Glomerular visceral epithelial cell (primary cell): ENCODE measurements at regions not wholly inside any gene's neighbourhood (a gene's known extent, or its start where the extent isn't known, plus 50 kb on each side); places are given as distances from the start of the nearest gene placed in this dataset.
A peak's percentile ranks its signal among the peaks of the same experiment; 100 is the strongest.

ENCODE experiments used
- DNase-seq: peaks from one replicate; pipeline ENCODE4 v3.0.0-alpha.2; 2016; ENCODE audit errors: extremely low spot score

GRCh38 chr20:6693178-6693807, 74.2 kb upstream of the BMP2 start:
- no peak for DNase-seq

DNA sequence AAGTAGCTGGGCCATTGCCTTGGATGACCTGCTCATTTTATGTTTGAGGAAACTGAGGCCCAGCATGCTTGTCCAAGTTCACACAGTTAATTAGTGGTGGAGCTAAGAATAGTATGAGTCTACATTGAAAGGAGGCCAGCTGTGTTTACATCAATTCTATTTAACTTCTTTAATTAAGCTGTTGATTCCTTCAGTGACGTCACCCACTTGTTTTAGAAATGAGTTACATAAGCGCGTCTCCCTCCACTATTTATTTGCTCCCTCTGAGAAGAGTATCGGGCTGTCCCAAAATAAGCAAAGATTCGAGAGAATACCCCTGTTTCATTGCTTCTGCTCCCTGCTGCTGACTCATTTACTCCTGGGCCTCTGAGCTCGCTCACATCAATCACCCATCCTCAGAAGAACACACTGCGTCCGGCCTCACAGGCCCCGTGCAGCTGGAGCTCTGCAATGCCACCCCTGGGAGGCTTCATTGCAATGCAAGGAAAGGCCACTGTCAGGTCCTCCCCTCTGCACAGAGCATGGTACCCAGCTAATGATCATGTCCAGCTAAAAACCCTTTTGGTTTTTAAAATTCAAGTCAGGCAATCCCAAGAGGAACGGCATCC, 74.8 kb upstream of the BMP2 start:
- DNase-seq: no peak

- DNase-seq: no peak
Measured at GRCh38 chr20:6691516-6691915, 76.0 kb upstream of the BMP2 start.

DNA sequence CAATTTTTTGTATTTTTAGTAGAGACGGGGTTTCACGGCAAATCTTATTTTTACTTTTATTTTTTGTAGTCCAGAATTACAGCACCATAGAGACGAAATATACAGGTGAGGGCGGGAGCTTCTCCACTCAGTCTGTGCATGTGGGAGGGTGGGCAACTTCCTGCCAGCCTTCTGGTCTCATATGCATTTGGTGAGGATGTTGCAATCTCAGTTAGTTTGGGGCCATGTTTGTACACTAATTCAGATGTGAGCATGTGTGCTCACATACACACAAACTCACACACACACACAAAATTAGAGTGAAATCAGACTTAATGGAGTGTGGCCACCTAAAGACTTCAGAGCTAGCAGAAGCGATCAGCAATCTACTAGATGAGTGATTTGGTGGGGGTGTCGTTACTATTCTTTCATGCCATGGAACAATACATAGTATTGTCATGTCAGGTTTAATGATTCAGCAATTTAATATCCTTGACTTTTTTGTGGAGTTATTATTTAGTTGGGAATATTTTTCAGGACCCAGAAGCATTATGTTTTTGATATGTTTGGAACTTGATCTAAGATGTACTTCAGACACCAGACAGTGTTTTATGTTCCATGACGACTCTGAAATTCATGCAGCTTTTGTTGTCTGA, 78.0 kb upstream of the BMP2 start:
- DNase-seq: no peak

- no peak for DNase-seq
Measured at GRCh38 chr20:6686171-6686570, 81.3 kb upstream of the BMP2 start.

- no peak for DNase-seq
Measured at GRCh38 chr20:6685626-6686025, 81.9 kb upstream of the BMP2 start.

DNA sequence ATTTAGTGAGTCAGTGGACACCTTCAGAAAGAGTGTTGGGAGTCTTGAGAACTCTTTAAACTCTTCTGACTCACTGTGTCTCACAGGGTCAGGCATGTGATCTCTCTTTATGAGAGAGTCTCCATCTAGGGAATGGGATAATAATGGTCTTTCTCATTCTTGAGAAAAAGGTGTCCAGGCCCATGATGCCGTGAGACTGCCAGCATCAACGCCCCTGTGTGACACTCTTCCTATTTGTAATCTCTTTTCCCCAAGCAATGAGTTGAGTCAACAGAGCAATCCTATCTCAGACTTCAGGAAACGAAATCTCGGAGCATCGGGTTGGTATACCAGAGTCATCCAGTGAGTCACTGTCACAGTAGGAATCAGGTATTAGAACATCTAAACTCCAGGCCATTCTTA, 82.3 kb upstream of the BMP2 start:
- DNase-seq: no peak

GRCh38 chr20:6683021-6683977, 84.2 kb upstream of the BMP2 start:
- no peak for DNase-seq

- DNase-seq: no peak
Measured at GRCh38 chr20:6680854-6681253, 86.6 kb upstream of the BMP2 start.

GRCh38 chr20:6680441-6680840, 87.0 kb upstream of the BMP2 start:
- DNase-seq: no peak

DNA sequence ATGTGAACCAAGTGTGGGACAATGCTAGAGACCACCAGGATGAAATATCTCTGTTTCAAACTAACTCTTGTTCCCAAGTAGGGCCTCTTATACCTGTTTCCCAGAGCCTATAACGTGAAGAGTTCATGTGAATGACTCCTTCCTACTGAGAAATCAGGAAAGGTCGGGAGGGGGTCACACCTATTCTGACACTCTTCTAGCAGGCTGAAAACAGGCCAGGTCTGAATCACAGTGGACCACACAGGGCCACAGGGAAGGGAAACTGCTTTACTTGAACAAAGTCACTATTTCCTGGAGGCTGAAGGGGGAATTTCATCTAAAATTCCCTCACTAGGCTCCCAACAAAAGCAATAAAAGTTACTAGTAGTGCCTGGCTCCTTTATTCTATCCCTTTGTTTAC, 88.4 kb upstream of the BMP2 start:
- DNase-seq: no peak

- no peak for DNase-seq
Measured at GRCh38 chr20:6678101-6678500, 89.4 kb upstream of the BMP2 start.

GRCh38 chr20:6674831-6675230, 92.7 kb upstream of the BMP2 start:
- DNase-seq: no peak

GRCh38 chr20:6673071-6673470, 94.4 kb upstream of the BMP2 start:
- no peak for DNase-seq

DNA sequence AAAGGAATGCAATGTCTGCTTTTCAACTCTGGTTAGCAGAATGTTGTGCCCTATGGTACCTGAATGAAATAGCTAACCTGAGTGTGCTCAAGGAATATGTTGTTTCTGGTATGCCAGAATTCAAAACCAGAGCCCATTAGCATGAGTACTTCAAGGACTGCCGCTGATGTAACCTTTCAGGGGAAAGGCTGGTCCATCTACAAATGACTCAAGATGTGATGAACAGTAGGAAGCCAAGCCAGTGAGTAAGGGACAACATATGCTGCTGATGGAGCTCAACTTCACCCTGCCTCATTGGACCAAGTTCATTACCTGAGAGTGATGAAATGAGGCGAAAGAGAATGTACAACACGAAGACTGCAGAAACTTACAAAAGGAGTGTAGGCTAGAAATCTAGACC, 95.7 kb upstream of the BMP2 start:
- no peak for DNase-seq

DNA sequence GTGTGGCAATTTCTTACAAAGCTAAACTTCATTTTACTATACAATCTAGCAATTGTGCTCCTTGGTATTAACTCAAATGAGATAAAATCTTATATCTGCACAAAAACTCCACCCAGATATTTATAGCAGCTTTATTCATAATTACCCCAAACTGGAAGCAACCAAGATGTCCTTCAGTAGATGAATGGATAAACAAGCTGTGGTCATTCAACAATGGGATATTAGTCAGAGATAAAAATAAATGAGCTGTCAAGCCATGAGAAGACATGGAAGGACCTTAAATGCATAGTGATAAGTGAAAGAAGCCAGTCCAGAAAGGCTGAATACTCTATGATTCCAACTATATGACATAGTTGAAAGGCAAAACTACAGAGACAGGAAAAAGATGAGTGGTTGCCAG, 98.9 kb upstream of the BMP2 start:
- DNase-seq: no peak

- DNase-seq: no peak
Measured at GRCh38 chr20:6665621-6666355, 101.7 kb upstream of the BMP2 start.

DNA sequence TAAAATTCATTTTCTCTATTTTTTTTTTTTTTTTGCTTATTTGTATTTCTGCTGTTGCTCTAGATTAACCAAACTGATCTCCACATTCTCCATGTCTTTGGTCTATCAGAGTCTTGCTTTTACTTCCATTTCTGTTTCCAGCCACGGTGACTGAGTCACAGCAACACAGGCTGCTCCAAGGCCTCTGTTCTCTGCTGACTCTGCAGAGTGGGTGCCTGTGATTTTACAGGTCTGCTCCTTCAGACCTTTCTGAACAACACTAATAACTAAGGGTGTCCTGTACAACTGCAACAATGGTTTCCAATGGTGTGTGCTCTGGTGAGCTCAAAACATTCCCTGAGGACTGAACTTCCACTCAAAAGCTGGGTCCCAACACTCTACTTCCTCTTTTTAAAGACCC, 102.3 kb upstream of the BMP2 start:
- DNase-seq: no peak

DNA sequence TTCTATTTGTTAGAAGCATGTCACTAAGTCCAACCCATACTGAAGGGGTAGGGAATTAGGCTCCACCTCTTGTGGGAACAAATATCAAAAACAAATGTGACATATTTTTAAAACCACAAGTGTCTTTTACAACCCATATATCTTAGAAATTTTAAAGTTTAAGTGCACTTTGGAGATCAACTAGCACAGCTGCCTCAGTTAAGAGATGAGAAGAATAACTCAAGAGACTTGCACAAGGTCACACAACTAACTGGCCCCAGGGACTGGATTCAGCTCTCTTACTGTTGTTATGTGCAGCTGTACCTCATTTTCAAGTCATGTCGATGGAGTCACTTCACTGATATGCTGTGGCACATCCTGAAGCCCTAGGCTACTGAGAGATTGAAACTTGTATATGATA, 102.9 kb upstream of the BMP2 start:
- no peak for DNase-seq

DNA sequence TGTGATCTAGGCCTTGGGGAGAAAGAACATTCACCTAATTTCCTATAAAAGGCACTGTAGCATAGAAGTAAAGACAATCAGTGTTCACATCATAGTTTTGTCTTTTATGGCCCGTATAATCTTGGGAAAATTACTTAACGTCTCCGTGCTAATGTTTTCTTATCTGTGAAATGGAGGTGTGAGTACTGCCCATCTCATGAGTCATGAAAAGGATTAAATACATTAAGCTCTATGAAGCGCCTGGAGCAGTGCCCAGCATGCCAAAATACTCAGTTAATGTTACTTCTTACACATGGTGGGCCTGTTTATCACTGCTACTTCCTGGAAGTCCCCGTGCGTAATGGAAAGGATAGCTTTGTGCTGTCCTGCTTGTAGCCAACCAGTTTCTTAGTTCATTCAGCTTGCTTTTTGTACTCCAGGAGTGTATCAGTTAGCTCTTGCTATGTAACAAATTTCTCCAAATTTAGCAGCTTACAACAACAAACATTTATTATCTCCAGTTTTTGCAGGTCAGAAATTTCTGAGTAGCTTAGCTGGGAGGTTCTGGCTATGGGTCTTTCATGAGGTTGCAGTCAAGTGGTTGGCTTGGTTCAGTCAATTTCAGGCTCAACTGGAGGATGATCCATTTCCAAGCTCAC, 103.6 kb upstream of the BMP2 start:
- DNase-seq: peak; percentile 67

- peak; percentile 48 for DNase-seq
Measured at GRCh38 chr20:6663104-6663503, 104.4 kb upstream of the BMP2 start.
